IPS DF 4.7 (cell line): ENCODE measurements at regions not wholly inside any gene's neighbourhood (a gene's known extent, or its start where the extent isn't known, plus 50 kb on each side); places are given as distances from the start of the nearest gene placed in this dataset.

Experiments used
- DNase-seq: peaks from one replicate; pipeline ENCODE4 v3.0.0-alpha.2; 2013; ENCODE audit warnings: low spot score; ENCODE audit errors: extremely low read depth

DNA sequence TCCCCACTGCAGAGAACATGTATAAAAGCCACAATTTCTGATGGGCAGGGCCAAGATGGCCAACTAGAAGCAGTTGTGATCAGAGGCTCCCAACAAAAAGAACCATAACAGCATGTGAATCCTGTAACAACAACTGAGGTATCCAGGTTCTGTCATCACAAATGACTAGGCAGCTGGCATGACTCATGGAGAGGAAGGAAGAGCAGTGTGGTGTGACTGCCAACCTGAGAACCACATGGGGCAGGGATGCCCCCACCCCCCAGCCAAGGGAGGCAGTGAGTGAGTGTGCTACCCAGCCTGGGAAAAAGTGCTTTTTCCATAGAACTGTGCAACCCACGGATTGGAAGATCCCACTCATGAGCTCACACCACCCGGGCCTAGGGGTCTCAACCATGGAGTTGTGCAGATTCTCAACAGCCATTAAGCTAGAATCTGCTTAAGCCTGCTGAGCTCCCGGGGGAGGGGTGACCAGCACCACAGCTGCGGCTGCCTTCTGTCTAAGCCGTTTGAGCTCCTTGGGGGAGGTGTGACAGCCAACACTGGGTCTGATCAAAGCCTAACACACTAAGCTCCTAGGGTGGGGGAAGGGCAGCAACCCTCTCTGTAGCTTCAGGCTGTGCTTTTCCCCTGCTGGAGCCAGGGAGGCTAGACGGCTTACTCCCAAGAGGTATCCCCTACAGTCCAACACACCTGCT, 80.1 kb upstream of the DMAC1 start:
- DNase-seq: no peak

DNA sequence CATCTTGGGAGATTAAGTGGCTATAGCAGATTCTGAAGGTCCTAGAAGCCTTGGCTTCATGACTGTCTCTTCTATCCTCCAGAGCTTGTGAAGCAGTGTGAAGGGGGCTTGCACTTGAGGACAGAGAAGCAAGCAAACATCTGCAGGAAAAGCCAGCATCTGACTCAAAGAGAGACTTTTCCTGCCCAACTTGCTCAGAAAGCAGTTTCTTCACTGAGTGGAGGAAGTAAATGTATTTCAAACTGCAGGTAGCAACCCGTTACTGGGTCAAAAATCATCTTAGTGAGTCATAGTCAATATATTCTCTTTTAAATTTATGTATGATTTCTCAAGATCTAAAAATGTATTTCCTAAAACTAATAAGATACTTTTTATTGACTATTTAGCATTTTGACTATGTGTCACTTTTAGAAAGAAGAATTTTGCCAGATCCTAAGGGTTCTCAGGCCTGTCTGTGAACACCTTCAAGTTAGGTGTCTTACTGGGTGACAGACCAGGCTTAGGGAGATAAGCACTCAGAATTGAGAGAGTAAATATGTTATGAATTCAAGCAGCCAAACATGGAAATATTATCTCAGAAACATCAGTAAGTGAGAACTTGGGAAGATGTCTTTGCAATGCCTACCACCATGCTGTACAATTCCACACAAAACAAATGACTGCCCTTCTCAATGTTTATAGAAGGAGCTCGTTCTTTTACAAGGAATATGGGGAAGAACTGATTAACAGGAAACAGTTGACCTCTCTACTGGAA, 72.6 kb upstream of the DMAC1 start:
- no peak for DNase-seq

DNA sequence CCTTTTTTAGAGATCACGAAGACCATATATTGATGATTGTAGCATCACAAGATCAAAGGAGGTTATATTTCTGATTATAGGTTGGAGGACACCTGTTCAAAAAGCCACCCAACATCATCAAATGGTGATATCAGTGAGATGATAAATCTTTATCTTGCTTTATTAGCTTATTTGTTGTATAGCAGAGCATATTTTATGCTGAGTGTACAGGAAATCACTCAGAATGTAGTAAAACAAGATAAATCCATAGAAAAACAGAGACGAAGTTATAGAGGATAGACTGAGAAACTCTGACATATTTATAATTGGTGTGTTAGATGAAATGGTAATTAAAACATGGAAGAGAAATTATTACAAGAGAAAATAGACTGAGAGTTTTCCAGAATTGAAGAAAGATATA, 69.8 kb upstream of the DMAC1 start:
- DNase-seq: no peak

- DNase-seq: no peak
These were observed 62.6 kb upstream of the DMAC1 start for GRCh38 chr9:7862170-7862569.

- DNase-seq: no peak
These were observed 61.5 kb upstream of the DMAC1 start for GRCh38 chr9:7861086-7861485.

GRCh38 chr9:7860335-7860709, 60.7 kb upstream of the DMAC1 start:
- no peak for DNase-seq

GRCh38 chr9:7859701-7860334, 60.2 kb upstream of the DMAC1 start:
- DNase-seq: no peak

DNA sequence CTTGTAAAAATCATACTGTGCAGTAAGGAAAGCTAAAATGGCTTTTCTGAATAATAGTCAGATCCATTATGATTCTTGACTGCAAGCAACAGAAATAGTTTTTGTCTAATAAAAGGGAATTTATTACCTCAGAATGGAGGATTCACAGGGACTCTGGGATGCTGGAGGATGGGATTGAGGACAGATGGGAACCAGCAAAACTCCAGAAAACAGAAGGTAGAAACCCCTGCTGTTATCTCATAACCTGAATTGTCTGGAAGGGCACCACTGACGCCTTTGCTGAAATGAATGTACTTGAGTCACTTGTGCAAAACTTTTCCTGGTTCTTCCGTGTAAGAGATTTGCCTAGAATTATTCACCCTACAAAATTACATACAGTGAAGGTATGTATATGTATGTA, 58.6 kb upstream of the DMAC1 start:
- no peak for DNase-seq

DNA sequence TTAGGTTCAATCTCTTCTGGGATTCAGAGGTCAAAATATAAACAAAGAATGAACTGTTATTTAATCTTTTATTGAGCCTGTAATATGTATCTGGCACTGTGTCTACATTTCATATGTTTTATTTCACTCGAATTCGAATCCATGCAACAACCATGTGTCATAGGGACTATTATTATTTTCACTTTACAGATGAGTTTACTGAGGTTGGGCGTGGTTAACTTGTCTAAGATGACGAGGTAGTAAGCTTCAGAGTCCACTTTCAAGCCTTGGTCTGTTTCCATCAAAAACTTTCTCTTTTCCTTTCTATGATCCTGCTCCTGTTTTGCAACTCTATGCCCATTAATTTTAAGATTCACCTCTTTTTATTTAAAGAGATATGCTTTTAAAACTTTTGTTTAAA, 55.2 kb upstream of the DMAC1 start:
- DNase-seq: no peak
